Vagina (tissue), 2 donors: ENCODE measurements at regions not wholly inside any gene's neighbourhood (a gene's known extent, or its start where the extent isn't known, plus 50 kb on each side); places are given as distances from the start of the nearest gene placed in this dataset.

Source experiments
- DNase-seq, 2 donors: peaks; one replicate each; pipeline ENCODE4 v3.0.0-alpha.2; 2017; ENCODE audit errors: extremely low spot score in 2 of 2
- H3K27ac ChIP-seq: fragments of 200-600 bp; sonication (generic); one replicate; pipeline ENCODE4 v1.5.1; 2019
- H3K27me3 ChIP-seq: fragments of 200-600 bp; sonication (generic); one replicate; pipeline ENCODE4 v1.5.1; 2019
- H3K36me3 ChIP-seq, 2 donors: fragments of 200-600 bp; sonication (generic); one replicate each; pipeline ENCODE4 v1.5.1; 2017 to 2019
- H3K4me1 ChIP-seq: fragments of 200-600 bp; sonication (generic); one replicate; pipeline ENCODE4 v1.5.1; 2019
- H3K4me3 ChIP-seq, 2 donors: fragments of 200-600 bp; sonication (generic); 1 replicate in 1 of 2; 2 replicates in 1 of 2; pipeline ENCODE4 v1.5.1; 2016 to 2019
- H3K9me3 ChIP-seq: fragments of 200-600 bp; sonication (generic); one replicate; pipeline ENCODE4 v1.5.1; 2019
- CTCF ChIP-seq, 3 experiments: fragments of 450-650 bp in 2 of 3; fragments of 200-600 bp in 1 of 3; sonication (generic) in 1 of 3; IDR thresholded peaks; one replicate each; pipeline ENCODE4 v1.5.1; 2017 to 2019; ENCODE audit warnings: antibody characterized with exemption in 3 of 3, mild to moderate bottlenecking in 2 of 3, moderate library complexity in 2 of 3
- POLR2A ChIP-seq, 2 donors: fragments of 450-650 bp; IDR thresholded peaks; one replicate each; pipeline ENCODE4 v1.6.1; 2017; ENCODE audit warnings: antibody characterized with exemption in 2 of 2, mild to moderate bottlenecking in 2 of 2, moderate library complexity in 2 of 2
- POLR2AphosphoS5 ChIP-seq, 2 donors: sonication (generic); formaldehyde crosslinking; IDR thresholded peaks; one replicate each; pipeline ENCODE4 v1.9.0; 2017; ENCODE audit warnings: antibody characterized with exemption in 2 of 2, mild to moderate bottlenecking in 2 of 2, low read depth in 1 of 2; ENCODE audit not compliant: insufficient read depth in 1 of 2
- intact Hi-C: fragments of 100-400 bp; cut with DNase I; formaldehyde crosslinking; loops from one replicate; pipeline ENCODE4 v1.15.1; 2023

DNA sequence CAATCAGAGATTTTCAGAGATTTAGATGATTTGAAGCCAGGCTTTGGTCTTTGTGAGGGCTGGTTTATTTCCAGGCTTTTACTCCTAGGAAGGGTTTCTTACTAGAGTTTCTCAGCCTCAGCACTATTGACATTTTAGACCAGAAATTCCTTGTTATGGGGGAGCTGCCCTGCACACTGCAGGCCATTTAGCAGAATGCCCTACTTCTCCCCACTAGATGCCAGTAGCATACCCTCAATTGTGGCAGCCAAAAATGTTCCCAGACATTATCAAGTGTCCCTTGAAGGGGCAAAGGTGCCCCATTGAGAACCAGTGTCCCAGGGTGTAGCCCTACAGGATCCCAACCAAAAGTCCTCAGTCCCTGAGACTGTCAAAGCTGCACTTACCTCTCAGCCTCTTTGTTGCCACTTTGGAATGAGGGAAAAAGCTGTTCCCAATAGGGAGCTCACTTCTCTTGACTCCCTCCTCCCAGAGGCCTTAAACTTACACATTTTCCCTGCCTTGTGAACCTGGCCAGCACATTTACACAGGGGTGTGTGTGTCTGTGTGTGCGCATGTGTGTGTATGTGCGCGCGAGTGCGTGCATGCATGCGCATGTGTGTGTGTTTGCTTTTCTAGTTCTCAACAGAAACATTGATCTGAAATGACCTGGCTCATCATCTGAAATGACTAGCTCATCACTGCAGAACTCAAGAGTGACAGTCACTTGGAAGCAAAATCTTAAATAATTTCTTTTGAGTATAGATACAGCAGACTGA, 231.4 kb downstream of the QDPR start:
- no peak for DNase-seq
- Histone ChIP-seq H3K27me3 (no peaks in the 10 kb centered on the region), H3K9me3 (no peaks in the 10 kb centered on the region), H3K4me3 (no peak overlapping the region), H3K36me3 (no peaks in the 10 kb centered on the region), H3K4me1 (no peaks in the 10 kb centered on the region), H3K27ac (no peak overlapping the region)
- intact Hi-C loops: no loop called here
- TF ChIP-seq POLR2AphosphoS5 (IDR thresholded peaks at IDR 0.05; ENCODE audit: insufficient read depth in 1 of 2, low read depth in 1 of 2): no peak
- no peak for TF ChIP-seq POLR2A (IDR thresholded peaks at IDR 0.05)
- TF ChIP-seq CTCF (IDR thresholded peaks at IDR 0.05): no peak

GRCh38 chr4:17276776-17277175, 235.1 kb downstream of the QDPR start:
- no peaks in the 10 kb centered on the region for H3K27me3 ChIP-seq
- H3K9me3 ChIP-seq: no peaks in the 10 kb centered on the region
- intact Hi-C loops: no loop called here
- H3K27ac ChIP-seq: no peak overlapping the region
- H3K36me3 ChIP-seq: no peaks in the 10 kb centered on the region
- no peak for DNase-seq
- no peak for TF ChIP-seq POLR2A (IDR thresholded peaks at IDR 0.05)
- no peak for TF ChIP-seq POLR2AphosphoS5 (IDR thresholded peaks at IDR 0.05; ENCODE audit: insufficient read depth in 1 of 2, low read depth in 1 of 2)
- no peak for TF ChIP-seq CTCF (IDR thresholded peaks at IDR 0.05)
- H3K4me3 ChIP-seq: no peak overlapping the region
- no peaks in the 10 kb centered on the region for H3K4me1 ChIP-seq

- TF ChIP-seq POLR2AphosphoS5 (IDR thresholded peaks at IDR 0.05; ENCODE audit: insufficient read depth in 1 of 2, low read depth in 1 of 2) (no peak), POLR2A (IDR thresholded peaks at IDR 0.05) (no peak), CTCF (IDR thresholded peaks at IDR 0.05) (no peak)
- no peak for DNase-seq
- H3K36me3 ChIP-seq: no peaks in the 10 kb centered on the region
- intact Hi-C loops: no loop called here
- H3K27me3 ChIP-seq: no peaks in the 10 kb centered on the region
- H3K9me3 ChIP-seq: no peaks in the 10 kb centered on the region
- H3K4me3 ChIP-seq: no peak overlapping the region
- H3K27ac ChIP-seq: no peak overlapping the region
- no peaks in the 10 kb centered on the region for H3K4me1 ChIP-seq
Observed at GRCh38 chr4:17275836-17276235, 236.1 kb downstream of the QDPR start.

- no peak overlapping the region for H3K4me3 ChIP-seq
- no peak for DNase-seq
- H3K27ac ChIP-seq: no peak overlapping the region
- TF ChIP-seq CTCF (IDR thresholded peaks at IDR 0.05) (no peak), POLR2AphosphoS5 (IDR thresholded peaks at IDR 0.05; ENCODE audit: insufficient read depth in 1 of 2, low read depth in 1 of 2) (no peak), POLR2A (IDR thresholded peaks at IDR 0.05) (no peak)
- H3K27me3 ChIP-seq: no peaks in the 10 kb centered on the region
- intact Hi-C loops: no loop called here
- H3K9me3 ChIP-seq: no peaks in the 10 kb centered on the region
- H3K4me1 ChIP-seq: no peaks in the 10 kb centered on the region
- H3K36me3 ChIP-seq: no peaks in the 10 kb centered on the region
Observed at GRCh38 chr4:17273047-17273446, 238.8 kb downstream of the QDPR start.

GRCh38 chr4:17272154-17272553, 239.7 kb downstream of the QDPR start:
- Histone ChIP-seq H3K9me3 (no peaks in the 10 kb centered on the region), H3K4me3 (no peak overlapping the region), H3K4me1 (no peaks in the 10 kb centered on the region), H3K27ac (no peak overlapping the region), H3K36me3 (no peaks in the 10 kb centered on the region), H3K27me3 (no peaks in the 10 kb centered on the region)
- intact Hi-C loops: no loop called here
- DNase-seq: no peak
- TF ChIP-seq CTCF (IDR thresholded peaks at IDR 0.05) (no peak), POLR2A (IDR thresholded peaks at IDR 0.05) (no peak), POLR2AphosphoS5 (IDR thresholded peaks at IDR 0.05; ENCODE audit: insufficient read depth in 1 of 2, low read depth in 1 of 2) (no peak)
